Erythroblast (primary cell): ENCODE measurements at regions not wholly inside any gene's neighbourhood (a gene's known extent, or its start where the extent isn't known, plus 50 kb on each side); places are given as distances from the start of the nearest gene placed in this dataset.

Experiments used
- GATA1 ChIP-seq: IDR thresholded peaks from 2 replicates; pipeline ENCODE4 v1.6.1; 2011; ENCODE audit warnings: low read depth, mild to moderate bottlenecking, control low read depth, low read length, moderate library complexity
- POLR2A ChIP-seq: IDR thresholded peaks from 2 replicates; pipeline ENCODE4 v1.6.1; 2011; ENCODE audit warnings: mild to moderate bottlenecking, low read length

DNA sequence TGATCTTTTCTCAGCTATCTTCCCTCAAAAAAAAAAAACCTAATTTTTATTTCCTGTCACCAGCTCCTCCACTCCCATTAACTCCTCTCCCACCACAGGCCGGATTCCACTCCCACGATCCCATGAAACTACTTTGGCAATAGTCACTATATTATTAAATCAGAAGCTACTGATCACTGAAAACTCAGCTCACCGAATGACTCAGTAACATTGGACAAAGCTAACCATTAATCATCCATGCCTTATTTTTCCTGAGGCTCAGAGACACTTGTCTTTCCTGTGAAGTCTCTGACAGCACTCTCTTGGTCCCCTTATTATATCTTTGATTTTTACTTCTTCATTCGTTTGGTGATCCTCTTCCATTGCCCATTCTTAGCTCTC is 260.2 kb downstream of the CGGBP1 start:
- TF ChIP-seq POLR2A (no peak), GATA1 (no peak)
